ENCODE measurements at regions not wholly inside any gene's neighbourhood (a gene's known extent, or its start where the extent isn't known, plus 50 kb on each side); places are given as distances from the start of the nearest gene placed in this dataset.
"Not testable (repeated sequence)": the region's sequence is repeated elsewhere in the genome, so short reads cannot be mapped to it uniquely, and the experiment has no call there.

- not testable (repeated sequence) for DNase-seq
Observed at GRCh38 chr15:19972582-19972981, 569.0 kb downstream of the GOLGA6L6 start.

- not testable (repeated sequence) for DNase-seq
Observed at GRCh38 chr15:19965574-19965973, 576.0 kb downstream of the GOLGA6L6 start.

DNA sequence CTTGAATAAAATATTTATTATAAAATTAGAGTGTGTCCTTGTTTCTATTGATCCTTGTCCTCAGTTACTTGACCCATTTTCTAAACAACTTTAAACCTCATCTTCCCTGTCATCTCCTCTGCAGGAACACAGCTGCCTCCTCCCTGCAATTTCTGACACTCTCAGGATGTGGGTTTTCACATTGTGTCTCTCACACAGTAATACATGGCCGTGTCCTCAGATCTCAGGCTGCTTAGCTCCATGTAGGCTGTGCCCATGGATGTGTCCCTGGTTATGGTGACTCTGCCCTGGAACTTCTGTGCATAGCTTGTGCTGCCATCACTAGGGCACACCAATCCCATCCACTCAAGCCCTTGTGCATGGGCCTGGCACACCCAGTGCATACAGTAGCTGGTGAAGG lies 577.1 kb downstream of the GOLGA6L6 start:
- not testable (repeated sequence) for DNase-seq

GRCh38 chr15:19956124-19956796 lies 585.3 kb downstream of the GOLGA6L6 start:
- no peak for DNase-seq

GRCh38 chr15:19944261-19944888 lies 597.2 kb downstream of the GOLGA6L6 start:
- DNase-seq = no peak

DNA sequence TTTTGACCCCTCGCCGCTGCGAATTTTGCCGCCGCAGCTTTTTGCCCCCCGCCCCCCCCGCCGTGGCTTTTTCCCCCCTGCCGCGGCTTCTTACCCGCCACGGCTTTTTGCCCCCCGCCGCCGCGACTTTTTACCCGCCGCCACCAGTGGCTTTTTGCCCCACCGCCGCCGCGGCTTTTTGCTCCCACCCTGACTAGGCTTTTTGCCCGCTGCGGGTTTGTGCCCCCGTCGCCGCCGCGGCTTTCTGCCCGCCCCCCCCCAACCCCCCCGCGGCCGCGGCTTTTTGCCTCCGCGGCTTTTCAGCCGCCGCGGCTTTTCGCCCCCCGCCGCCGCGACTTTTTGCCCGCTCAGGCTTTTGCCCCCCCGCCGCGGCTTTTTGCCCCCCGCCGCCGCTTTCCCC lies 598.1 kb downstream of the GOLGA6L6 start:
- no peak for DNase-seq

DNA sequence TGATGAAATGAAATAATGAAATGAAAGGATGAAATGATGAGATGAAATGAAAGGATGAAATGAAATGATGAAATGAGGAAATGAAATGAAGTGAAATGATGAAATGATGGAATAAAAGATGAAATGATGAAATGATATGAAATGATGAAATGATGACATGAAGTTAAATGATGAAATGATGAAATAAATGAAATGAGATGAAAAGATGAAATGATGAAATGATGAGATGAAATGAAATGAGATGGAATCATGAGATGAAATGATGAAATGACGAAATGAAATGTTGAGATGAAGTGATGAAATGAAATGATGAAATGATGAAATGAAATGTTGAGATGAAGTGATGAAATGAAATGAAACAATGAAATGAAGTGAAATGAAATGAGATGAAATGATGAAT lies 638.3 kb downstream of the GOLGA6L6 start:
- DNase-seq = not testable (repeated sequence)

DNA sequence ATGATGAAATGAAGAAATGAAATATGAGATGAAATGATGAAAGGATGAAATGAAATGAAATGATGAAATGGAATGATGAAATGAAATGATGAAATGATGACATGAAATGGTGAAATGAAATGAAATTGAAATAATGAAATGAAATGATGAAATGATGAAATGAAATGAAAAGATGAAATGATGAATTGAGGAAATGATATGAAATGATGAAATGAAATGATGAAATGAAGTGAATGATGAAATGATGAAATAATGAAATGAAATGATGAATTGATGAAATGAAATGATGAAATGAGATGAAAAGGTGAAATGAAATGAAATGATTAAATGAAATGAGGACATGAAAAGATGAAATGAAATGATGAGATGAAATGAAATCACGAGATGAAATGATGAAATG lies 639.2 kb downstream of the GOLGA6L6 start:
- not testable (repeated sequence) for DNase-seq

DNA sequence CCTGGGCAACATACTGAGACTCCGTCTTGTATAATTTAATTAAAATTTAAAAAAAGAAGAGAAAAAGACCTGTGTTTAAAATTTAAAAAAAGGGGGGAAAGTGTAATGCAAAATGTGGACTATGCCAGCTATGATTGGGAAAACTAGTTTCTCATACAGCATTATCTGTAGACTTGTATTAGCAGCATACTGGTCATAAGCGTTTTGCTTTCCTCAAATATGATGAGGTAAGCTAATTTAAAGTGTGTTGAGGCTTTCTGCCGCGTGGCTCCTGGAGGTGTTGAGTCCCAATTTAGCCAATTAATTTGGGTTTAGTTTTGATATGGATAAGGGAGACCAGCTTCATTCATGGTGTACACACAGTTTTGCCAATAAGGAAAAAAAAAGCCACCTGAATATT lies 640.2 kb downstream of the GOLGA6L6 start:
- DNase-seq = not testable (repeated sequence)

DNA sequence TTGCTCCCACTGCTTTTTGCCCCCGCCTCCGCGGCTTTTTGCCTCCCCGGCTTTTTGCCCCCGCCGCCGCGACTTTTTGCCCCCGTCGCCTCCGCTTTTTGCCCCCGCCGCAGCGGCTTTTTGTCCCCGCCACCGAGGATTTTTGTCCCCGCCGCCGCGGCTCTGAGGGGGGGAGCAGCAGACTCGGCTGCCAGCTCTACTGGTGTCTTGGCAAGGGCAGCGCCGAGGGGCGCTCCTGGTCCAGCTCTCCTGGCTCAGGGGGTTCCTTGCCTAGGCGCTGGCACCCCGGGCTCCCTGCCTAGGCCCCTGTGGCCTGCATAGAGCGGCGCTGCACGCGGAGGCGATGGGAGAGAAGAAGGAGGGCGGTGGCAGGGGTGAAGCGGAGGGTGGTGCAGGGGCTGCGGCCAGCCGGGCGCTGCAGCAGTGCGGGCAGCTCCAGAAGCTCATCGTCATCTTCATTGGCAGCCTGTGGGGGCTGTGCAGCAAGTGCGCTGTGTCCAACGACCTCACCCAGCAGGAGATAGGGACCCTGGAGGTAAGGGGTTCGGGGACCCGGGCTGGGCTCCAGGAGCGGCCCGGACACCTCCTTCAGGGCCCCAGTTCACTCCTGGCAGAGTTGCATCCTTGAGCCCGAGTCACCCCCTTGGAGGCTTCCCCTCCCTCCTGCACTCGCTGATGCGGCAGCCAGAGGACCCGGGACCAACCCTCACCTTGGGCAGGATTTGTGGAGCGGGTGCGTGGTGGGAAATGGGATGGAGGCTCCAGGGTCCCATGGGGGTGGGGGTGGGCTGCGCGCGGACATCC lies 642.4 kb downstream of the GOLGA6L6 start:
- DNase-seq = no peak

DNA sequence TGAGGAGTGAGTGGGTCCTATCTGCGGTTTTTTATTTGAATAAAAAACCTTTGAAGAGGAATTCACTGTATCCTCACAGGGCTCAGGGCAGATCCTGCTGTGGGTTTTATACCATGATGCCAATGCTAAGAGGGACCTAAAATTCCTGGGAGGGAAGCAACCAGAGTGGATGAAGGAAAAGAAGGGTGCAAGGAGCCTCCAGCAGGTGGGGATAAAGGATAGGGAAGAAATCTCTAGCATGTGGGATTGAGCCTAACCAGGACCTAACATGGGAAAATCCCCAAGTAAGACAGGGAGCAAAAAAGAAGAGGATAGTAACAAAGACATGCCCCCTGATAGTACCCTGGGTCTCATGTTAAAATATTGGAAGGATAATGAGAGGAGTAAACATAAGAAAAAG lies 652.8 kb downstream of the GOLGA6L6 start:
- peak in 1 of 3 experiments; percentile 2 for DNase-seq

GRCh38 chr15:19844061-19844460 lies 697.5 kb downstream of the GOLGA6L6 start:
- not testable (repeated sequence) for DNase-seq
